Heart right ventricle (tissue), 16 donors: ENCODE measurements at regions not wholly inside any gene's neighbourhood (a gene's known extent, or its start where the extent isn't known, plus 50 kb on each side); places are given as distances from the start of the nearest gene placed in this dataset.

Experiments used
- ATAC-seq, 8 donors: fragments of 200-7000 bp; cut with Tn5 transposase; one replicate each; pipeline ENCODE4 v1.9.1; 2020; ENCODE audit warnings: mild to moderate bottlenecking in 8 of 8, moderate library complexity in 8 of 8, moderate number of reproducible peaks in 1 of 8
- DNase-seq, 2 donors: peaks; one replicate each; pipeline ENCODE4 v3.0.0-alpha.2; 2020
- H3K27ac ChIP-seq, 10 donors: fragments of 200-600 bp; sonication (generic) in 2 of 10; one replicate each; pipeline versions ENCODE4 v1.5.0 to v1.8.0; 2020 to 2022; ENCODE audit warnings: mild to moderate bottlenecking in 3 of 10
- H3K27me3 ChIP-seq, 7 donors: fragments of 200-600 bp; one replicate each; pipeline ENCODE4 v1.8.0; 2021 to 2022; ENCODE audit warnings: mild to moderate bottlenecking in 2 of 7
- H3K36me3 ChIP-seq, 9 donors: fragments of 200-600 bp; sonication (generic) in 1 of 9; one replicate each; pipeline versions ENCODE4 v1.5.0 to v1.8.0; 2020 to 2022; ENCODE audit warnings: mild to moderate bottlenecking in 2 of 9
- H3K4me1 ChIP-seq, 9 donors: fragments of 200-600 bp; sonication (generic) in 1 of 9; one replicate each; pipeline versions ENCODE4 v1.5.0 to v1.8.0; 2020 to 2022; ENCODE audit warnings: mild to moderate bottlenecking in 4 of 9
- H3K4me3 ChIP-seq, 10 donors: fragments of 200-600 bp; sonication (generic) in 2 of 10; one replicate each; pipeline versions ENCODE4 v1.5.0 to v1.8.0; 2020 to 2022; ENCODE audit warnings: mild to moderate bottlenecking in 7 of 10, moderate library complexity in 2 of 10
- H3K9me3 ChIP-seq, 11 donors: fragments of 200-600 bp in 10 of 11; sonication (generic) in 2 of 11; one replicate each; pipeline versions ENCODE4 v1.5.0 to v1.8.0; 2013 to 2022; ENCODE audit warnings: mild to moderate bottlenecking in 2 of 11, control low read depth in 1 of 11, moderate library complexity in 1 of 11
- WGBS, 2 donors: extraction: QIAGEN DNeasy Blood & Tissue Kit; methylation state at CpG; one replicate each; pipeline ENCODE4 v1.1.7; 2013; ENCODE audit warnings: inconsistent platforms in 1 of 2; 5-methylcytosine and 5-hydroxymethylcytosine counted together
- intact Hi-C, 10 donors: fragments of 100-400 bp; cut with DNase I; formaldehyde crosslinking; loops; one replicate each; pipeline versions ENCODE4 v1.11.1 to v1.14.2; 2022
- TF ChIP-seq, protein P1 (sequence below), 9 donors: fragments of 200-600 bp; sonication (generic) in 2 of 9; IDR thresholded peaks; one replicate each; pipeline versions ENCODE4 v1.5.0 to v1.8.0; 2021 to 2022; ENCODE audit warnings: antibody characterized with exemption in 9 of 9, mild to moderate bottlenecking in 5 of 9, moderate library complexity in 1 of 9
- donor health status: Arrhythmogenic right ventricular cardiomyopathy.
- donor health status: ischemic (EF 13 %, LVEDD 7.1; RV severe dilation, severe dysfunction).
- donor health status: healthy with polysubstance abuse.
- donor health status: DM: no; HTN: yes; CAD: no.
- donor health status: DM: no; HTN: no; CAD: no.
- donor health status: ischemic (EF 25% LVEDD 6.9; RV normal size, moderate dysfunction).
- donor health status: ischemic (EF 25% LVEDD 5.7; RV mildly dilated, moderate dysfunction).
- donor health status: healthy.
- donor health status: DM: yes; HTN: yes; CAD: no.
- donor health status: Ischemic cardiomyopathy.
- donor health status: ischemic (EF 35%, LVEDD 5.7; RV mildly dilated, moderate dysfunction).
- donor health status: nonischemic (EF 11% LVEDD 7.7; RV severe dilation, severe dysfunction).
- donor health status: DM: yes; HTN: yes; CAD: no.
- donor health status: PGD.
- donor health status: ischemic (EF 29% LVEDD 5.4; RV normal size, mild dysfunction).
- donor health status: nonischemic (EF 23%, LVEDD 6.1; RV moderate dilation, normal function).

DNA sequence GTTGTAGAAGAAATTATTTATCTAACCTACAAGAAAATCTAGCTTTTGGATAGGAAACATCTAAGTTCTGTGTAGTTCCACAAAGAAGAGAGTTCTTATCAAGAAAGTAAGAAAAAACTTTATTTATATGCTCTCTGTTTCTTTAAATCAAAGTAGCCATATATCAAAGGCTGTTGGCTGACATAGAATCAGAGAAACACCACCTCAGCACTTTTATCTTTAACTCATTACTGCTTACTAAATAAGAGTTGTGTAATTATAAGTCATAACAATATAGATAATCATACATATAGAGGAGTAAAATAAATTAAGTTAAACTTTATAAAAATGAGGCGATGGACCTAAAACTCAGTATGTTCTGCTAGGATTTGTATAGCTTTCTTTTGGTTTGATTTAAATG lies 570.6 kb downstream of the PCDH17 start:
- Histone ChIP-seq H3K36me3 (no peaks in the 10 kb centered on the region), H3K4me1 (no peaks in the 10 kb centered on the region), H3K9me3 (no peaks in the 10 kb centered on the region), H3K4me3 (no peak overlapping the region), H3K27me3 (no peaks in the 10 kb centered on the region), H3K27ac (no peak overlapping the region)
- intact Hi-C loops = no loop called here
- ATAC-seq (no peak), DNase-seq (no peak)
- TF ChIP-seq, protein P1, sequence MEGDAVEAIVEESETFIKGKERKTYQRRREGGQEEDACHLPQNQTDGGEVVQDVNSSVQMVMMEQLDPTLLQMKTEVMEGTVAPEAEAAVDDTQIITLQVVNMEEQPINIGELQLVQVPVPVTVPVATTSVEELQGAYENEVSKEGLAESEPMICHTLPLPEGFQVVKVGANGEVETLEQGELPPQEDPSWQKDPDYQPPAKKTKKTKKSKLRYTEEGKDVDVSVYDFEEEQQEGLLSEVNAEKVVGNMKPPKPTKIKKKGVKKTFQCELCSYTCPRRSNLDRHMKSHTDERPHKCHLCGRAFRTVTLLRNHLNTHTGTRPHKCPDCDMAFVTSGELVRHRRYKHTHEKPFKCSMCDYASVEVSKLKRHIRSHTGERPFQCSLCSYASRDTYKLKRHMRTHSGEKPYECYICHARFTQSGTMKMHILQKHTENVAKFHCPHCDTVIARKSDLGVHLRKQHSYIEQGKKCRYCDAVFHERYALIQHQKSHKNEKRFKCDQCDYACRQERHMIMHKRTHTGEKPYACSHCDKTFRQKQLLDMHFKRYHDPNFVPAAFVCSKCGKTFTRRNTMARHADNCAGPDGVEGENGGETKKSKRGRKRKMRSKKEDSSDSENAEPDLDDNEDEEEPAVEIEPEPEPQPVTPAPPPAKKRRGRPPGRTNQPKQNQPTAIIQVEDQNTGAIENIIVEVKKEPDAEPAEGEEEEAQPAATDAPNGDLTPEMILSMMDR (IDR thresholded peaks at IDR 0.05) = no peak
- 92 to 99% methylated on average over 1 of the region's 1 CpG for WGBS, 2 donors

DNA sequence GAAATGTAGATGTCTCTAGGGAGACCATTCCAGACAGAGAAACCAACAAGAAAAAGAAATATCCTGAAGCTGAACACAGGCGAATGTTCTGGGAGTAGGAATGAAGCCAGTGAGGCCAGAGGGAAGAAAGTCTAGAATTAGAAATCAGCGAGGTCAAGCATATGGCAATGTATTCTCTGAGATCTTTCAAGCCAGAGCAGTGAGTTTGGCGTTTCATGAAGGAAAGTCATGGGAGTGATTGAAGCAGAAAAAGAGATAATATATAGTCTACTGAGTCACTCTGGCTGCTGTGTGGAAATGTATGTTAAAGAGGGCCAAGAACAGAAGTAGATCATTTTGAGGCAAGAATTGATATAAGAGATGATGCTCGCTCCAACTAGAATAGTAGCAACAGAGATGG lies 576.0 kb downstream of the PCDH17 start:
- TF ChIP-seq, protein P1 (IDR thresholded peaks at IDR 0.05) = no peak
- no peak overlapping the region for H3K27ac ChIP-seq
- H3K4me1 ChIP-seq = no peaks in the 10 kb centered on the region
- no peaks in the 10 kb centered on the region for H3K9me3 ChIP-seq
- no peaks in the 10 kb centered on the region for H3K36me3 ChIP-seq
- H3K4me3 ChIP-seq = no peak overlapping the region
- DNase-seq = no peak
- intact Hi-C loops = loop anchor here in 1 of 10 donors (5.0 kb wide), 1 partner anchor 175 kb away; no protein-coding TSS in a partner anchor
- no peak for ATAC-seq
- H3K27me3 ChIP-seq = no peaks in the 10 kb centered on the region
- 66 to 79% methylated on average over 4 of the region's 4 CpGs for WGBS, 2 donors

DNA sequence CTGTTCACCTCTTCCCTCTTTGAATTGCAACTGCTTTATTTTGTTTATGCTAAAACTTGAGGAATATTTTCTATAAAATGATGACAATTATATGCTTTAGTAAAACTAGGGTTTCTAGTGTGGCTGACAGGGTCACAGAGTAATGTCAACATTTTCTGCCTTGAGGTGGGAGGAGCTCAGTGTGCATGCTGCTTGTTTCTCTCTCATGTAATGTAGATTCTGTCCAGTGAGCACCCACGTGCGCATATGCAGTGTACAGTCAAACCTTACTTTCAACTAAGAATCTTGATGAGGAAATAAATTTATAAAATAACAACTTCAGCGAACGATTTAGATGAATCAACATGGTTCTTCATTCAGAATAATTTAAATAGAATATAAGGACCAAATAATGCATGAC lies 603.9 kb downstream of the PCDH17 start:
- peaks cover 0 to 11% (median 0%) of the 10 kb centered on the region in 9 donors for H3K4me1 ChIP-seq
- no peaks in the 10 kb centered on the region for H3K27me3 ChIP-seq
- intact Hi-C loops = no loop called here
- 82 to 86% methylated on average over 4 of the region's 4 CpGs for WGBS, 2 donors
- no peak overlapping the region for H3K27ac ChIP-seq
- H3K36me3 ChIP-seq = no peaks in the 10 kb centered on the region
- no peak for ATAC-seq
- H3K9me3 ChIP-seq = peaks cover 0 to 2% (median 0%) of the 10 kb centered on the region in 11 donors
- TF ChIP-seq, protein P1 (IDR thresholded peaks at IDR 0.05) = no peak
- DNase-seq = no peak
- no peak overlapping the region for H3K4me3 ChIP-seq

DNA sequence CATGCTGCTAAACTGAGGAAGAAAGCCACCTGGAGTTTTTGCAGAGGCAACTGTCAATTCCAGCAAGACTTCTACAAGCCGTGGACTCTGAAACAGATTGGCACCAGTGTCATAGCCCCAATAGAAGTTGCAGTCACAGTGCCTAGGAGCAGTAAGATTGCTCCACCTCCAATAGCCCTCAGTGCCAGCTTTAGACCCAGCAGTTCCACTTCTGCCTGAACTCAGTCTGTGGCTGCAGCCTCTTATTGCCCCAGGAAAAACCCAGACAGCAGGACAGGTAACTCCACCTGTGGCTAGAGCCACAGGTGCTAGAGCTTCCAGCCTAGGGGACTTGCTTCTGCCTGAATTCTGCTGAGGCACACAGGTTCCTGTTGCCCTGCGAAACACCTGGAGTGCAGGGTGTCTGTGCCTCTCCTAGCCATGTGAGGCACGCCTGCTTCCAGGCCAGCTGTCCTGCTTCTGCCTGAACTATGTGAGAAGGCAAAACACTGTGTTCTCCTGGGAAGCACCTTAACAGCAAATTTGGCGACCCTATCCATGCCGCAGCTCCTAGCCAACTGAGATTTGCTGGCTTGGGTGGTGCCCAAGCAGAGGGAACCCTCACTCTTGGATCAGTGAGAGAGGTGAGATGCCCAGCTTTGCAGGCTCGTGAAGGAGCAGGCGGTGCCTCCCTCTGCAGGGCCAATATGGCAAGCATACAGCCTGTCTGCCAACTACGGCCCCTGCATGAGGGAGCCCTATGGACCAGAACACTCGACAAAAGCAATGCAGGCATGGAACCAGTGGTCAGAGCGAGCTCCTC lies 607.6 kb downstream of the PCDH17 start:
- no peaks in the 10 kb centered on the region for H3K27me3 ChIP-seq
- H3K4me1 ChIP-seq = peaks cover 0 to 11% (median 0%) of the 10 kb centered on the region in 9 donors
- WGBS, 2 donors = 70 to 71% methylated on average over 10 of the region's 10 CpGs
- no peaks in the 10 kb centered on the region for H3K36me3 ChIP-seq
- TF ChIP-seq, protein P1 (IDR thresholded peaks at IDR 0.05) = peak in 3 of 9 donors; percentile 17 to 23 (median 20)
- peak overlapping the region in 6 of 10 donors; percentile 8 to 36 (median 22) for H3K4me3 ChIP-seq
- DNase-seq (peak in 1 of 2 donors; percentile 11), ATAC-seq (peak; percentile 45 to 92 (median 69))
- H3K27ac ChIP-seq = peak overlapping the region in 4 of 10 donors; percentile 8 to 62 (median 42)
- H3K9me3 ChIP-seq = peaks cover 0 to 17% (median 2%) of the 10 kb centered on the region in 11 donors
- intact Hi-C loops = no loop called here
